Sigmoid colon (tissue), 6 donors: ENCODE measurements at regions not wholly inside any gene's neighbourhood (a gene's known extent, or its start where the extent isn't known, plus 50 kb on each side); places are given as distances from the start of the nearest gene placed in this dataset.

Source experiments
- DNase-seq: peaks from one replicate; pipeline ENCODE4 v3.0.0-alpha.2; 2019
- H3K27ac ChIP-seq, 4 donors: fragments of 200-600 bp; sonication (generic); one replicate each; pipeline ENCODE4 v1.5.1; 2016 to 2019; ENCODE audit warnings: mild to moderate bottlenecking in 1 of 4
- H3K27me3 ChIP-seq, 3 donors: fragments of 200-600 bp; sonication (generic); one replicate each; pipeline ENCODE4 v1.5.1; 2019; ENCODE audit warnings: mild to moderate bottlenecking in 1 of 3
- H3K36me3 ChIP-seq, 4 donors: fragments of 200-600 bp; sonication (generic); one replicate each; pipeline ENCODE4 v1.5.1; 2016 to 2019
- H3K4me1 ChIP-seq, 4 donors: fragments of 200-600 bp; sonication (generic); one replicate each; pipeline ENCODE4 v1.5.1; 2017 to 2019
- H3K4me3 ChIP-seq, 4 donors: fragments of 200-600 bp; sonication (generic); one replicate each; pipeline ENCODE4 v1.5.1; 2017 to 2019; ENCODE audit warnings: mild to moderate bottlenecking in 2 of 4, moderate library complexity in 1 of 4
- H3K9me3 ChIP-seq, 4 donors: fragments of 200-600 bp in 3 of 4; sonication (generic) in 3 of 4; one replicate each; pipeline versions ENCODE4 v1.5.1 to v1.6.1; 2013 to 2019
- EP300 ChIP-seq, 4 donors: sonication (generic); formaldehyde crosslinking; IDR thresholded peaks; one replicate each; pipeline ENCODE4 v1.6.1; 2017; ENCODE audit warnings: antibody characterized with exemption in 4 of 4
- POLR2A ChIP-seq, 2 donors: fragments of 450-650 bp; IDR thresholded peaks; one replicate each; pipeline ENCODE4 v1.6.1; 2016; ENCODE audit warnings: antibody characterized with exemption in 2 of 2, mild to moderate bottlenecking in 2 of 2, moderate library complexity in 2 of 2
- POLR2AphosphoS5 ChIP-seq, 4 donors: sonication (generic); formaldehyde crosslinking; IDR thresholded peaks; one replicate each; pipeline ENCODE4 v1.6.1; 2017; ENCODE audit warnings: antibody characterized with exemption in 4 of 4
- WGBS, 2 donors: extraction: QIAGEN DNeasy Blood & Tissue Kit; methylation state at CpG; one replicate each; pipeline ENCODE4 v1.1.7; 2013; 5-methylcytosine and 5-hydroxymethylcytosine counted together
- intact Hi-C: fragments of 100-400 bp; cut with DNase I; formaldehyde crosslinking; loops from one replicate; pipeline ENCODE4 v1.15.1; 2023
- TF ChIP-seq, protein P1 (sequence below), 4 experiments: fragments of 450-650 bp in 3 of 4; fragments of 200-600 bp in 1 of 4; IDR thresholded peaks; one replicate each; pipeline ENCODE4 v1.5.1; 2016 to 2019; ENCODE audit warnings: antibody characterized with exemption in 4 of 4, mild to moderate bottlenecking in 3 of 4, moderate library complexity in 2 of 4
- donor health status: healthy with polysubstance abuse.
- donor health status: healthy.

- Histone ChIP-seq H3K27me3 (no peaks in the 10 kb centered on the region), H3K36me3 (no peaks in the 10 kb centered on the region), H3K4me1 (peaks cover 0 to 4% (median 0%) of the 10 kb centered on the region in 4 donors), H3K27ac (no peak overlapping the region), H3K4me3 (no peak overlapping the region), H3K9me3 (no peaks in the 10 kb centered on the region)
- 85 to 87% methylated on average over 6 of the region's 6 CpGs for WGBS, 2 donors
- TF ChIP-seq POLR2AphosphoS5 (IDR thresholded peaks at IDR 0.05) (no peak), POLR2A (IDR thresholded peaks at IDR 0.05) (no peak), EP300 (IDR thresholded peaks at IDR 0.05) (no peak)
- TF ChIP-seq, protein P1, sequence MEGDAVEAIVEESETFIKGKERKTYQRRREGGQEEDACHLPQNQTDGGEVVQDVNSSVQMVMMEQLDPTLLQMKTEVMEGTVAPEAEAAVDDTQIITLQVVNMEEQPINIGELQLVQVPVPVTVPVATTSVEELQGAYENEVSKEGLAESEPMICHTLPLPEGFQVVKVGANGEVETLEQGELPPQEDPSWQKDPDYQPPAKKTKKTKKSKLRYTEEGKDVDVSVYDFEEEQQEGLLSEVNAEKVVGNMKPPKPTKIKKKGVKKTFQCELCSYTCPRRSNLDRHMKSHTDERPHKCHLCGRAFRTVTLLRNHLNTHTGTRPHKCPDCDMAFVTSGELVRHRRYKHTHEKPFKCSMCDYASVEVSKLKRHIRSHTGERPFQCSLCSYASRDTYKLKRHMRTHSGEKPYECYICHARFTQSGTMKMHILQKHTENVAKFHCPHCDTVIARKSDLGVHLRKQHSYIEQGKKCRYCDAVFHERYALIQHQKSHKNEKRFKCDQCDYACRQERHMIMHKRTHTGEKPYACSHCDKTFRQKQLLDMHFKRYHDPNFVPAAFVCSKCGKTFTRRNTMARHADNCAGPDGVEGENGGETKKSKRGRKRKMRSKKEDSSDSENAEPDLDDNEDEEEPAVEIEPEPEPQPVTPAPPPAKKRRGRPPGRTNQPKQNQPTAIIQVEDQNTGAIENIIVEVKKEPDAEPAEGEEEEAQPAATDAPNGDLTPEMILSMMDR (IDR thresholded peaks at IDR 0.05): no peak
- DNase-seq: no peak
- intact Hi-C loops: no loop called here
Observed at GRCh38 chr5:154573011-154573410, 95.0 kb upstream of the HAND1 start.

GRCh38 chr5:154571325-154572035 is 93.5 kb upstream of the HAND1 start:
- 67 to 80% methylated on average over 6 of the region's 6 CpGs for WGBS, 2 donors
- H3K9me3 ChIP-seq: no peaks in the 10 kb centered on the region
- no peak overlapping the region for H3K4me3 ChIP-seq
- no peaks in the 10 kb centered on the region for H3K27me3 ChIP-seq
- peaks cover 0 to 4% (median 0%) of the 10 kb centered on the region in 4 donors for H3K4me1 ChIP-seq
- H3K27ac ChIP-seq: no peak overlapping the region
- intact Hi-C loops: no loop called here
- TF ChIP-seq POLR2AphosphoS5 (IDR thresholded peaks at IDR 0.05) (no peak), POLR2A (IDR thresholded peaks at IDR 0.05) (no peak), EP300 (IDR thresholded peaks at IDR 0.05) (no peak)
- TF ChIP-seq, protein P1 (IDR thresholded peaks at IDR 0.05): no peak
- H3K36me3 ChIP-seq: no peaks in the 10 kb centered on the region
- DNase-seq: no peak

DNA sequence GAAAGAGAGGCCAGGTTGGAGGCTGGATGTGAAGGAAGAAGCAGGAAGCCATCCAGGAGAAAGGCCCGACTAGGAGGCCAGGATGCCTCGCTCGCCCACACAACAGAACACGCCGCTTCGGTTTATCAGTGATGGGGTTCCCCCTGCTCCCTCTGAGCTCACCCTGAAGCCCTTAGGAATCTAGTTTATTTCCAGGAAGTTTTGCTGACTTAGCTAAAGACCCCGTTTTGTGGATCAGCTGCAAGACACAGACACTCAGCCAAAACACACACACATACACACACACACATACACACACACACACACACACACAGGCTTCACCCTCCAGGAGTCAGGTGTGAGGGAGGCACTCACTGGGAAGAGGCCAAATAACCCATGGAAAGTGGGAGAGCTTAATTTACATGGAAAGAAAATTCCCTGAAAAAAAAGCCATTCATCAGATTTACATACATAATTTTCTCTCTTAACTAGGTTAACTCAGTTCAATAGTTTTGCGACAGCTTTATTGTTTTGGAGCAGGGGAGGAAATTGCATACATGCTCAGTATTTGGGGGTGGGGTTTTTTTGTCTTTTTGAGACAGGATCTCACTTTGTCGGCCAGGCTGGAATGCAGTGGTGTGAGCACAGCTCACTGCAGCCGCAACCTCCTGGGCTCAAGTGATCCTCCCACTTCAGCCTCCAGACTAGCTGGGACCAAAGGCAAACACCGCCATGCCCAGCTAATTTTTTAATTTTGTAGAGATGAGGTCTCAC is 92.7 kb upstream of the HAND1 start:
- Histone ChIP-seq H3K4me3 (no peak overlapping the region), H3K9me3 (no peaks in the 10 kb centered on the region), H3K27ac (no peak overlapping the region), H3K27me3 (no peaks in the 10 kb centered on the region), H3K36me3 (no peaks in the 10 kb centered on the region), H3K4me1 (peaks cover 0 to 1% (median 0%) of the 10 kb centered on the region in 4 donors)
- intact Hi-C loops: no loop called here
- DNase-seq: no peak
- TF ChIP-seq POLR2A (IDR thresholded peaks at IDR 0.05) (no peak), POLR2AphosphoS5 (IDR thresholded peaks at IDR 0.05) (no peak), EP300 (IDR thresholded peaks at IDR 0.05) (no peak)
- TF ChIP-seq, protein P1 (IDR thresholded peaks at IDR 0.05): no peak
- 78 to 83% methylated on average over 11 of the region's 11 CpGs for WGBS, 2 donors

DNA sequence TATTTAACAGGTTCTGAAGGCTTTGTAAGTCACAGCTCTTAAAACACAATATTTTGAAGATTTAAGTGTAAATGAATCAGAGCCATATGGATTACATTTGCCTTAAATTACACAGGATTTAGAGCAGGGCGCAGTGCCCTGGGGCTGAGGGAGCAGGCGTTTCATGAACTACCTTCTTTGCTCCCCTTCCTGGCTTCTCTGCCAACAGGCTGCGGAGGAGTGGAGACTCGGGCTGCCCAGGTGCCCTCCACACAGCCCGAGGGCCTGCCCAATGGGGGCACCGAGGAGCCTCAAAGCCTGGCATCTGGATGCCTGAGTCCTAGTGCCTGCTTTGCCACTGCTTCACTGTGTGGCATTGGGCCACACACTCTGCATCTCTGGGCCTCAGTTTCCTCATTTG is 90.6 kb upstream of the HAND1 start:
- no peak for DNase-seq
- 75 to 87% methylated on average over 6 of the region's 6 CpGs for WGBS, 2 donors
- no peaks in the 10 kb centered on the region for H3K27me3 ChIP-seq
- H3K36me3 ChIP-seq: no peaks in the 10 kb centered on the region
- TF ChIP-seq POLR2A (IDR thresholded peaks at IDR 0.05): no peak
- TF ChIP-seq, protein P1 (IDR thresholded peaks at IDR 0.05): no peak
- no peak for TF ChIP-seq POLR2AphosphoS5 (IDR thresholded peaks at IDR 0.05)
- no peak for TF ChIP-seq EP300 (IDR thresholded peaks at IDR 0.05)
- intact Hi-C loops: no loop called here
- no peaks in the 10 kb centered on the region for H3K9me3 ChIP-seq
- H3K4me1 ChIP-seq: no peaks in the 10 kb centered on the region
- no peak overlapping the region for H3K27ac ChIP-seq
- H3K4me3 ChIP-seq: no peak overlapping the region
